Nephron (organoid): ENCODE measurements at regions not wholly inside any gene's neighbourhood (a gene's known extent, or its start where the extent isn't known, plus 50 kb on each side); places are given as distances from the start of the nearest gene placed in this dataset.
A peak's percentile ranks its signal among the peaks of the same experiment; 100 is the strongest.

Experiments used
- H3K27ac Mint-ChIP-seq, 3 experiments: 2 replicates each; pipeline ENCODE4 v1.8.0; 2020; ENCODE audit warnings: mixed read lengths in 3 of 3, mild to moderate bottlenecking in 2 of 3, moderate library complexity in 1 of 3
- H3K27me3 Mint-ChIP-seq: 2 replicates; pipeline ENCODE4 v1.8.0; 2021; ENCODE audit warnings: low read depth, mild to moderate bottlenecking, moderate library complexity, mixed read lengths
- H3K36me3 Mint-ChIP-seq: 2 replicates; pipeline ENCODE4 v1.8.0; 2020; ENCODE audit warnings: low read depth, mixed read lengths
- H3K4me1 Mint-ChIP-seq: 2 replicates; pipeline ENCODE4 v1.8.0; 2020; ENCODE audit warnings: mixed read lengths
- H3K4me3 Mint-ChIP-seq, 3 experiments: 2 replicates each; pipeline ENCODE4 v1.8.0; 2020; ENCODE audit warnings: mild to moderate bottlenecking in 3 of 3, mixed read lengths in 3 of 3, moderate library complexity in 2 of 3
- H3K9me3 Mint-ChIP-seq: 2 replicates; pipeline ENCODE4 v1.8.0; 2020; ENCODE audit warnings: mixed read lengths
- TF ChIP-seq, protein P1 (sequence below), 3 experiments: fragments of 200-600 bp; sonication (generic); IDR thresholded peaks; one replicate each; pipeline ENCODE4 v1.5.0; 2021; ENCODE audit warnings: antibody characterized with exemption in 3 of 3; ENCODE audit not compliant: unreplicated experiment in 3 of 3

DNA sequence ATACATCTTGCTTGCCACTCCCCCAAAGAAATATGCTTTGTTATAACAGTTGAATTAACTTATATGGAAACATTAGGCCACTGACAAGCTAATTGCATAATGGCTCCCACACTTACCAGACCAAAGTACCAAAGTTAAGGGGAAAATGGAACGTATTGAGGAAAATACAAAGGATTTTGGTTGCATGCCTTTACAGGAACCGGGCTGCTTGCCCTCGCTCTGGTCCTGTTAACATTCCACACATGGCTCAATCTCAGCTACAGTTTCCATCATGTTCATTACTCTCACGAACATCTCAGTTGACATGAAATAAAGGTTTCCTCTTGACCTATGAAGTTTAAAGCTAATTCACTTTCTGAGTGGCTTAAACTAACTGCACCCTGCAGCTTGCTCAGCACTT is 220.7 kb upstream of the RXFP2 start:
- Mint-ChIP-seq H3K4me1 (peaks cover 66% of the 10 kb centered on the region), H3K27ac (peak overlapping the region; percentile 67 to 95 (median 86)), H3K9me3 (no peaks in the 10 kb centered on the region), H3K4me3 (peak overlapping the region in 1 of 3 experiments; percentile 17), H3K36me3 (no peaks in the 10 kb centered on the region), H3K27me3 (no peaks in the 10 kb centered on the region)
- TF ChIP-seq, protein P1, sequence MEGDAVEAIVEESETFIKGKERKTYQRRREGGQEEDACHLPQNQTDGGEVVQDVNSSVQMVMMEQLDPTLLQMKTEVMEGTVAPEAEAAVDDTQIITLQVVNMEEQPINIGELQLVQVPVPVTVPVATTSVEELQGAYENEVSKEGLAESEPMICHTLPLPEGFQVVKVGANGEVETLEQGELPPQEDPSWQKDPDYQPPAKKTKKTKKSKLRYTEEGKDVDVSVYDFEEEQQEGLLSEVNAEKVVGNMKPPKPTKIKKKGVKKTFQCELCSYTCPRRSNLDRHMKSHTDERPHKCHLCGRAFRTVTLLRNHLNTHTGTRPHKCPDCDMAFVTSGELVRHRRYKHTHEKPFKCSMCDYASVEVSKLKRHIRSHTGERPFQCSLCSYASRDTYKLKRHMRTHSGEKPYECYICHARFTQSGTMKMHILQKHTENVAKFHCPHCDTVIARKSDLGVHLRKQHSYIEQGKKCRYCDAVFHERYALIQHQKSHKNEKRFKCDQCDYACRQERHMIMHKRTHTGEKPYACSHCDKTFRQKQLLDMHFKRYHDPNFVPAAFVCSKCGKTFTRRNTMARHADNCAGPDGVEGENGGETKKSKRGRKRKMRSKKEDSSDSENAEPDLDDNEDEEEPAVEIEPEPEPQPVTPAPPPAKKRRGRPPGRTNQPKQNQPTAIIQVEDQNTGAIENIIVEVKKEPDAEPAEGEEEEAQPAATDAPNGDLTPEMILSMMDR (IDR thresholded peaks at IDR 0.05; ENCODE audit: unreplicated experiment in 3 of 3), result no peak

- peaks cover 2% of the 10 kb centered on the region for H3K9me3 Mint-ChIP-seq
- peak overlapping the region; percentile 83 to 95 (median 84) for H3K27ac Mint-ChIP-seq
- H3K4me3 Mint-ChIP-seq, result no peak overlapping the region
- no peaks in the 10 kb centered on the region for H3K27me3 Mint-ChIP-seq
- H3K36me3 Mint-ChIP-seq, result no peaks in the 10 kb centered on the region
- peaks cover 52% of the 10 kb centered on the region for H3K4me1 Mint-ChIP-seq
- TF ChIP-seq, protein P1 (IDR thresholded peaks at IDR 0.05; ENCODE audit: unreplicated experiment in 3 of 3), result no peak
Measured at GRCh38 chr13:31521435-31521834, 217.9 kb upstream of the RXFP2 start.

GRCh38 chr13:31522396-31522795 is 216.9 kb upstream of the RXFP2 start:
- peak overlapping the region; percentile 63 to 95 (median 84) for H3K27ac Mint-ChIP-seq
- H3K36me3 Mint-ChIP-seq, result no peaks in the 10 kb centered on the region
- no peak overlapping the region for H3K4me3 Mint-ChIP-seq
- peaks cover 52% of the 10 kb centered on the region for H3K4me1 Mint-ChIP-seq
- H3K9me3 Mint-ChIP-seq, result peaks cover 2% of the 10 kb centered on the region
- H3K27me3 Mint-ChIP-seq, result no peaks in the 10 kb centered on the region
- TF ChIP-seq, protein P1 (IDR thresholded peaks at IDR 0.05; ENCODE audit: unreplicated experiment in 3 of 3), result no peak

- Mint-ChIP-seq H3K9me3 (peaks cover 2% of the 10 kb centered on the region), H3K4me3 (no peak overlapping the region)
Measured at GRCh38 chr13:31528176-31528575, 211.2 kb upstream of the RXFP2 start.

DNA sequence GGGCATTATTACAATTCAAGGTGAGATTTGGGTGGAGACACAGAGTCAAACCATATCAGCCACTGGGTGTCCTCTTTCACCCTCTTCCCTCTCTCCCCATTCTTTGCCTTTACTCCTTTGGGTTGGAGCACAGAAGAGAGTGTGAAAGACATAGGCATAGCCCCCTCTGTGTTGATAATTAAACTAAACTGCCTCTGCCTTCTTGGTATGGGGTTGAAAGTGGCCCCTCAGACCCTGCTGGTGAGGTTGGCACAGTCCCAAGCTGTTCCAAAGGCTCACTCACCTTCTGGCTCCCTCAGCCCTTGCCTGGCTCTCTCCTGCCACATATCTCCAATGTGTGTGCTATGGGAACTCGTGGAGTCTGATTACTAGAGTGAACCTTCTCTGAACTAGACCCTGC is 210.6 kb upstream of the RXFP2 start:
- Mint-ChIP-seq H3K27me3 (peaks cover 6% of the 10 kb centered on the region), H3K36me3 (no peaks in the 10 kb centered on the region), H3K27ac (no peak overlapping the region), H3K4me1 (no peaks in the 10 kb centered on the region), H3K4me3 (no peak overlapping the region), H3K9me3 (peaks cover 2% of the 10 kb centered on the region)
- TF ChIP-seq, protein P1 (IDR thresholded peaks at IDR 0.05; ENCODE audit: unreplicated experiment in 3 of 3), result no peak

More at GRCh38 chr13:31528176-31528575, 211.2 kb upstream of the RXFP2 start:
- Mint-ChIP-seq H3K27me3 (peaks cover 6% of the 10 kb centered on the region), H3K4me1 (peaks cover 4% of the 10 kb centered on the region), H3K27ac (peak overlapping the region in 1 of 3 experiments; percentile 12), H3K36me3 (no peaks in the 10 kb centered on the region)
- TF ChIP-seq, protein P1 (IDR thresholded peaks at IDR 0.05; ENCODE audit: unreplicated experiment in 3 of 3), result no peak

- Mint-ChIP-seq H3K4me1 (peaks cover 2% of the 10 kb centered on the region), H3K9me3 (no peaks in the 10 kb centered on the region), H3K4me3 (no peak overlapping the region), H3K27ac (no peak overlapping the region), H3K36me3 (no peaks in the 10 kb centered on the region), H3K27me3 (peaks cover 6% of the 10 kb centered on the region)
- TF ChIP-seq, protein P1 (IDR thresholded peaks at IDR 0.05; ENCODE audit: unreplicated experiment in 3 of 3), result no peak
Measured at GRCh38 chr13:31530922-31531321, 208.4 kb upstream of the RXFP2 start.
